Kidney (tissue), 13 donors: ENCODE measurements at regions not wholly inside any gene's neighbourhood (a gene's known extent, or its start where the extent isn't known, plus 50 kb on each side); places are given as distances from the start of the nearest gene placed in this dataset.
A peak's percentile ranks its signal among the peaks of the same experiment; 100 is the strongest.

Source experiments
- DNase-seq, 5 donors: peaks; one replicate each; pipeline ENCODE4 v3.0.0-alpha.2; 2013 to 2020
- FAIRE-seq: peaks from 2 replicates; lab custom pipeline; 2012; peaks lifted over from hg19 to GRCh38; lab: Jason Lieb, UNC
- H3K27ac ChIP-seq, 2 donors: one replicate each; pipeline ENCODE4 v1.7.0; 2013; ENCODE audit warnings: low read depth in 2 of 2, low read length in 2 of 2, inconsistent platforms in 1 of 2
- H3K27me3 ChIP-seq: one replicate; pipeline ENCODE4 v1.7.1; 2013; ENCODE audit warnings: low read length, inconsistent platforms; ENCODE audit not compliant: control insufficient read depth, insufficient read depth
- H3K36me3 ChIP-seq, 3 donors: one replicate each; pipeline versions ENCODE4 v1.7.0 to v1.7.1; 2013; ENCODE audit warnings: low read length in 3 of 3, control low read depth in 1 of 3, inconsistent platforms in 1 of 3; ENCODE audit not compliant: insufficient read depth in 3 of 3, control insufficient read depth in 2 of 3
- H3K4me1 ChIP-seq, 3 donors: one replicate each; pipeline versions ENCODE4 v1.7.0 to v1.7.1; 2013; ENCODE audit warnings: low read length in 3 of 3, inconsistent platforms in 1 of 3, low read depth in 1 of 3; ENCODE audit not compliant: control insufficient read depth in 2 of 3, insufficient read depth in 2 of 3
- H3K4me3 ChIP-seq, 3 donors: one replicate each; pipeline versions ENCODE4 v1.7.0 to v1.8.1; 2013; ENCODE audit warnings: low read length in 3 of 3, control low read depth in 1 of 3, inconsistent platforms in 1 of 3
- H3K9ac ChIP-seq, 3 donors: one replicate each; pipeline versions ENCODE4 v1.7.0 to v1.7.1; 2013; ENCODE audit warnings: low read length in 3 of 3, control low read depth in 1 of 3, inconsistent platforms in 1 of 3
- H3K9me3 ChIP-seq, 3 donors: one replicate each; pipeline versions ENCODE4 v1.7.0 to v1.7.1; 2013; ENCODE audit warnings: low read length in 3 of 3, control low read depth in 1 of 3, inconsistent platforms in 1 of 3; ENCODE audit not compliant: control insufficient read depth in 2 of 3, insufficient read depth in 1 of 3
- intact Hi-C: fragments of 100-400 bp; cut with DNase I; formaldehyde crosslinking; loops from one replicate; pipeline ENCODE4 v1.11.1; 2022
- TF ChIP-seq, protein P1 (sequence below): IDR thresholded peaks from 3 replicates; pipeline ENCODE4 v1.5.1; 2012; ENCODE audit warnings: mild to moderate bottlenecking, moderate library complexity, borderline replicate concordance; ENCODE audit not compliant: insufficient read depth; ENCODE audit errors: extremely low read depth
- donor health status: control.
- donor health status: control.
- donor health status: control.
- donor health status: control.
- donor health status: control.
- donor health status: DM: yes; HTN: yes; CAD: no.
- donor health status: Normal renal cell carcinoma (clear cell type).

DNA sequence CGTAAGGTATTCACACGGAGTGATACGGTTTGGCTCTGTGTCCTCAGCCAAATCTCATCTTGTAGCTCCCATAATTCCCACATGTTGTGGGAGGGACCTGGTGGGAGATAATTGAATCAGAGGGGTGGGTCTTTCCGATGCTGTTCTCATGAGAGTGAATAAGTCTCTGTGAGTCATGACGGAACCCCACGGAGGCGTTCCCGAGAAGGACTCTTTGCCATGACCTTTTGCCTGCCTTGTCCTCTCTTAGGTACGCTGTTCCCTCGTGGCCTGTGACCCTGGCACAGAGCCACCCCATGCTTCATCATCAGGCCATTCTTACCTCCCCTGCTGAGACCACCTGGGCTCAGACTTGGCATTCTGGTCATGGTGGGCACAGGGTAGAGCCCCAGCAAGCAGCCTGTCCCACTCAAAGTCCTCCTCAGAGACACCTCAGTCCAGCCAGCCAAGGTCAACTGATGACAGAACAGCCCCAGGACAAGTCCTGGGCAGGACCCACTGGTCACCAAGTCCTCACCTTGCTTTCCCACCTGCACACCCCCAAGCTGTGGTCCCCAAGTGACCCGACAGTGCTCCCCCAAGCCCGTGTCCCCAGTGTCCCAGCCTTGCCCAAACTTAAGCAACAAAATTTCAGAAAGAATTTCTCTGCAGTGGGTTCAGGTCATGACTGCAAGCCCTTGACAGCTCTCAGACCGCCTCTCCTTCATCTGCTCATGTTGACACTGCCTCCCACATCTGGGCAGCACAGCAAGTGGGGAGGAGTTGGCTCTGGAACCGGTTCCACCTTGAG lies 158.4 kb downstream of the ACTL8 start:
- no peaks in the 10 kb centered on the region for H3K27me3 ChIP-seq
- intact Hi-C loops, result no loop called here
- no peaks in the 10 kb centered on the region for H3K36me3 ChIP-seq
- no peak overlapping the region for H3K4me3 ChIP-seq
- TF ChIP-seq, protein P1, sequence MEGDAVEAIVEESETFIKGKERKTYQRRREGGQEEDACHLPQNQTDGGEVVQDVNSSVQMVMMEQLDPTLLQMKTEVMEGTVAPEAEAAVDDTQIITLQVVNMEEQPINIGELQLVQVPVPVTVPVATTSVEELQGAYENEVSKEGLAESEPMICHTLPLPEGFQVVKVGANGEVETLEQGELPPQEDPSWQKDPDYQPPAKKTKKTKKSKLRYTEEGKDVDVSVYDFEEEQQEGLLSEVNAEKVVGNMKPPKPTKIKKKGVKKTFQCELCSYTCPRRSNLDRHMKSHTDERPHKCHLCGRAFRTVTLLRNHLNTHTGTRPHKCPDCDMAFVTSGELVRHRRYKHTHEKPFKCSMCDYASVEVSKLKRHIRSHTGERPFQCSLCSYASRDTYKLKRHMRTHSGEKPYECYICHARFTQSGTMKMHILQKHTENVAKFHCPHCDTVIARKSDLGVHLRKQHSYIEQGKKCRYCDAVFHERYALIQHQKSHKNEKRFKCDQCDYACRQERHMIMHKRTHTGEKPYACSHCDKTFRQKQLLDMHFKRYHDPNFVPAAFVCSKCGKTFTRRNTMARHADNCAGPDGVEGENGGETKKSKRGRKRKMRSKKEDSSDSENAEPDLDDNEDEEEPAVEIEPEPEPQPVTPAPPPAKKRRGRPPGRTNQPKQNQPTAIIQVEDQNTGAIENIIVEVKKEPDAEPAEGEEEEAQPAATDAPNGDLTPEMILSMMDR, result no peak
- no peaks in the 10 kb centered on the region for H3K9me3 ChIP-seq
- DNase-seq (peak in 1 of 5 donors; percentile 22), FAIRE-seq (no peak)
- no peaks in the 10 kb centered on the region for H3K4me1 ChIP-seq
- no peak overlapping the region for H3K9ac ChIP-seq
- no peak overlapping the region for H3K27ac ChIP-seq

DNA sequence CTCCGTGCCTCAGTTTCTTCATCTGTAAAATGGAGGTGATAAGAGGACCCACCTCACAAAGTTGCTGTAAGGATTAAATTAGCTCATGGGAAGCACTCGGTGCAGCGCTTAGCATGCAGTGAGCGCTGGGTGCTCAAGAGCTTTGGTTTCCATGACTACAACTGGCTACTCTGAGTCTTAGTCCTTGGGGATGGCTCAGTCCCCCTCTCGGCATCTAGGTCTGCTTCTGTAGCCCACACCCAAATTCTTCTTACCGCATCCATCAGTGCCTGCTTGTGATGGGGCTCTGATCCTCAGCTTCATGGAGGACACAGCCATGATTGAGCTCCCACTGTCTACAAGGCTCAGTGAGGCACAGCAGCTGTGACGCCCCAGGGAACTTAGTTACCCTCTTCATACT lies 159.0 kb downstream of the ACTL8 start:
- DNase-seq (peak in 1 of 5 donors; percentile 13), FAIRE-seq (no peak)
- TF ChIP-seq, protein P1, result no peak
- Histone ChIP-seq H3K27me3 (no peaks in the 10 kb centered on the region), H3K4me3 (no peak overlapping the region), H3K9me3 (no peaks in the 10 kb centered on the region), H3K27ac (no peak overlapping the region), H3K9ac (no peak overlapping the region), H3K4me1 (no peaks in the 10 kb centered on the region), H3K36me3 (no peaks in the 10 kb centered on the region)
- intact Hi-C loops, result no loop called here

DNA sequence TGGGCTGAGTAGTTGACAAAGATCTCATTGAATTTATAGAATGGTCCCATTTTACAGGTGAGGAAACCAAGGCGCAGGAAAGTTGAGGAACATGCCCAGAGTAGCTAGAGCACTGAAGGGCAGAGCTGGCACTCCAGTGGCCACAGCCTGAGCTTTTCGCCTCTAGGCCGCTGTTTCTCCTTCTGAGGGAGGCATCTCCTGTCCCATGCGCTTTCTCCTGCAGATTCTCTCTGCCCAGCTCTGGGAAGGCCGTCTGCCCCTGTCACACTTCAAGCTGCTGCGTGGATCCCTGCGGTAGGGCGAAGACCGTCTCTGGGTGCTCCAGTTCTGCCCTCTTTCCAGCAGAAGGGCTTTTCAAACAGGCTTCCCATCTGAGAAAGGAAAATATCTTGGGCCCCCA lies 159.9 kb downstream of the ACTL8 start:
- FAIRE-seq (no peak), DNase-seq (peak in 1 of 5 donors; percentile 2)
- TF ChIP-seq, protein P1, result no peak
- Histone ChIP-seq H3K4me3 (no peak overlapping the region), H3K9ac (no peak overlapping the region), H3K36me3 (no peaks in the 10 kb centered on the region), H3K9me3 (no peaks in the 10 kb centered on the region), H3K4me1 (no peaks in the 10 kb centered on the region), H3K27me3 (no peaks in the 10 kb centered on the region), H3K27ac (no peak overlapping the region)
- intact Hi-C loops, result no loop called here
